GM18951 (cell line): ENCODE measurements at regions not wholly inside any gene's neighbourhood (a gene's known extent, or its start where the extent isn't known, plus 50 kb on each side); places are given as distances from the start of the nearest gene placed in this dataset.
"Not testable (repeated sequence)": the region's sequence is repeated elsewhere in the genome, so short reads cannot be mapped to it uniquely, and the experiment has no call there.

Experiments used
- POLR2A ChIP-seq: IDR thresholded peaks from 4 replicates; pipeline ENCODE4 v1.6.1; 2011; ENCODE audit warnings: mild to moderate bottlenecking; ENCODE audit not compliant: insufficient read length, insufficient read depth; ENCODE audit errors: extremely low read depth
- in situ Hi-C: fragments of 300-500 bp; cut with MboI; formaldehyde crosslinking; loops from one replicate; pipeline ENCODE4 v1.12.0; 2022; ENCODE audit warnings: low sequenced_read_pairs, mixed read lengths, inconsistent platforms; ENCODE audit not compliant: unreplicated experiment

DNA sequence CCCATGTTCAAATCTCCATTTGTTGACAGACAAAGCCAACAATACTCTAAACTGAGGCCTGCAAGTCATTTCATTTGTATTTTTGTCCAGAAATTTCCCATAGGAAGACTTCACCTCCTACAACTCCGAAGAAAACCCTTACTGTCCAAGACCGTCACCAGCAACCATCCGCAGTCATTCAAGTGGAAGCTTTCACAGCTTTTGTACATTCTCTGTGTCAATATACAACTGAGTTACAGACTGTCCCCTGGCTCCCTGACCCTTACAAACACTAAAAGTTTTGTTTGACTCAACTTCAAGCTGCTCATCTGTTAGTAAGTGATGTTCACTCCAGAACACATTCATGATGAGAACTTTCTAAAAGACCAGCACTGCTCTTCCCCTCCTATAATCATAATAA lies 210.1 kb downstream of the DEPDC1B start:
- in situ Hi-C loops: no loop called here
- TF ChIP-seq POLR2A: no peak

DNA sequence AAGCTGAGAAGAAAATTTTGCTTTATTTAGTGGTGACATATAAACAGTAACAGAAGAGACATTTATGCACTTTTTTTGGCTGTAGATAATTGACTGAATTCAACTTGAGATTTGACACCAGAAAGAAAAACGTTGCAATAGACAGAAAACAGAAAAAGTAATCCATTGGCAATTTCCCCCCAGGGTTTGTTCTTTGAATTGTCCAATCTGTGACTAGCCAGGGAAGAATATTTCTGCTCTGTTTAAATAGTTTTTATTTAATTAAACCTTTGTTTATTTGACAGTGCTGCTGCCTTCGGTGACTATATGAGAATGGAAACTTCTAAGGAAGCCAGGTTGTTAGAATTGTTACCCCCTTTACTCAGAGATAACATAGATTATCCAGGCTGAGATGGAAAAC lies 210.6 kb downstream of the DEPDC1B start:
- TF ChIP-seq POLR2A: no peak

DNA sequence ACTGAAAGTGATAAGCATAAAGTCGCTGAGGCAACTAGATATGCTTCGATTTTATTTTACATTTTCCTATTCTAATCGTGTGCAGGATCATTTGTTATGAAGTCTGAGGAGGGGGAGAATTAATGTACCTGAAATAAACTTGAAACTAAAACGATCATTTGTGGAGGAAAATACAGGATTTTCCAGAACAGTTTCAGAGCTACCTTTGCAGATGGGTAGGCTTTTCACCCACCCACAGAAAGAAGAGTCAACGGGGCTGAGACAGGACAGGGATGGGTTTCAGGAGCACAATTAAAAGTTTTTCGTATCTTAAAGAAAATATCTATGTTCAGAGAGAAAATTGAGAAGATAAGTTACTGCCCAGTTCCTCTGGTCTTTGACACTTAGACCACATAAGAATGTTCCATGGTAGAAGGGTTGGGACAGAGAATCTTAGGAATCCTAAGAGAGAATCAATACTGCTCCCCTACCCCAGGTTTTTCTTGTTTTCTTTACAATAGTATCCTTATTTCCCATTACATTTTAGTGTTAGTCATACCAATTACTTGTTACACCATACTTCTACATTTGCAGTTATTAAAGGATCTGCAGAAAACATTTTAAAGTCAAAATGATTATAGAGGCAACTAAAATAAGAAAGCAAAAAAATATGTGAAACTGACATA lies 211.4 kb downstream of the DEPDC1B start:
- in situ Hi-C loops: no loop called here
- no peak for TF ChIP-seq POLR2A

More for the DNA sequence above, 210.6 kb downstream of the DEPDC1B start:
- in situ Hi-C loops: no loop called here

DNA sequence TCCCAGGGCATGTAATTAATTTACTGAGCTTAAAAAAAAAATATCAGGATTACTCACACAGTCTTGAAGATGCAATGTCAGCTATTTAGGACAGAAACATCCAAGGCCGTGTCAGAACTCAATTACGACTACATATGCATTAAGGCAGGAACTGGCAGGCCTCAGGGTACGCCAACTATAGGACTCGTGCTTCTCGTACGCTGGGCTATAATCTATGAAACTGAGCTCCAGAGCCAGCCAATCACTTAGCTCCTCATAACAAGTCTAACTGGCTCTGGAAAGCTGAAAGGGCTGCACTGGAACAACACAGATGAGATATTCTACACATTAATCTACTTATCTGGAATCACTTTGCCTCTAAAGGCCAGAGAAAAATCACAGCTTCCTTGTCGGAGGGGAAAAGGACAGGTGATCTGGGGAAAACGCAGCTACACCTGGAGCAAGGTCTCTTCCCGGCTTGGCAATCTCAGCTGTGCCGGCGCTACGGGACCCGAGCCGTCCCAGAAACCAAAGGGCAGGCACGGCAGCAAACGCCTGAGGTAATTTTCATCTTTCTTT lies 212.0 kb downstream of the DEPDC1B start:
- in situ Hi-C loops: no loop called here
- no peak for TF ChIP-seq POLR2A

DNA sequence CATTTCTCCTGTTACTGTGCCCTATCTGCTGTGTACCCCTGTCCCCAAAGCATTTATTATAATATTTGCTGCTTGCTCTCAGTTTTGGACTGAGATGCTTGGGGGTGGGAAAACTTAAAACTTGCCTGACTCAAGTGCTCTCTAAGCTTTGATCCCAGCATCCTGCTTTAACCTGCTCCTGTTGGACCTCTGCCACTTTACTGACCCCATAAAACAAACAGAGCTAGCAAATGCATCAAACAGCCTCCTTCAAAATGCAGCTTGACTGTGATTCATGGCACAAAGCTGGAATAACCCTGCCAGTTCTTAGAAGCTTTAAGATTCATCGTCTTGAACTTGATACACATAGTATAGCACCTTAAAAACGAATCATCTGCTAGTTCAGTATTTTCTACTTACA lies 212.5 kb downstream of the DEPDC1B start:
- in situ Hi-C loops: no loop called here

DNA sequence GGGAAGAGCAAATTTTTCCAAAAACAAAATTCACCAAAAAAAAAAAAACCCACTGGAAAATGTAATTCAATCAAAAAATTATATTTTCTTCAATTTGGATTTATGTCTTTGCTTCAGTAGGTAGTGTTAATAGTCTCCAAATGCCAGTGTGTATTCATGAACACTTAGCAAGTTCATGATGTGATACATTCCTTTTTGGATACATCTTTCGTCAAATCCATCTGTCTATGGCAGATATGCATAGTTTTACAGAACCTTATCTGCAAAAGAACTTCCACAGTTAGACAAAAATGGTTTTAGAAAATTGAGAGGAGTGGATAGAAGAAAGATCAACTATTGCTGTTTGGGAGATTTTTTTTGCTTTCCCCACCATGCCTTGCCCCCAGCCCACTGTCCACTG lies 214.6 kb downstream of the DEPDC1B start:
- in situ Hi-C loops: no loop called here
- no peak for TF ChIP-seq POLR2A

More for the DNA sequence above, 212.5 kb downstream of the DEPDC1B start:
- no peak for TF ChIP-seq POLR2A

DNA sequence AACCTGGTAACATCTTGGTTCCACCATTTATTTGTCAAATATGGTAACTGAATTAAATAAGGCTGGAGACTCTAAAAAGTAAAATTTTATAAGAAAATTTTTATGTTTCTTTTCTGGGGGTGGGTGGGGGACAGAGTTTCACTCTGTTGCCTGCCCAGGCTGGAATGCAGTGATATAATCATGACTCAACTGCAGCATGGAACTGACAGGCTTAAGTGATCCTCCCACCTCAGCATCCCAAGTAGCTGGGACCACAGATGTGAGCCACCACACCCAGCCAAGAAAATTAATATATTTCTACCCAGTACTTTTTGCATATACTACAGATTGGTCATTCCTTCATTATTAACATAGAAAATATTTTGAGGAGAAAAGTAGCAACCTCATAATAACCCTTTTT lies 216.9 kb downstream of the DEPDC1B start:
- in situ Hi-C loops: no loop called here

DNA sequence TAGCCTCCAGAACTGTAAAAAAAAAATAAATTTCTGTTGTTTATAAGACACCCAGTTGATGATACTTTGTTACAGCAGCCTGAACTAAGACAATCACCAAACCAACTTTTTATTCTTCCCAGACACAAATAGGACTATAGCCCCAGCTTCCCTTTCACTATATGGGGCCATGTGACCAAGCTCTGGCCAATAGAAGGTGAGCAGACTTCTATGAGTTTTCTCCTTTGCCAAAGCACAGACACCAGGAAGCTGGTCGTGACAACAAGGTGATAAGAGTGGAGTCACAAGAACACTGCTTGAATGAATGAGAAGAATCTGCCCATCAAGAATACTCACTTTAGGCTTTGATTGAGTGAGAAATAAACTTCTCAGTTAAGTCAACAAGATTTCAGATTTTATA lies 217.7 kb downstream of the DEPDC1B start:
- in situ Hi-C loops: no loop called here
- TF ChIP-seq POLR2A: no peak

More for the DNA sequence above, 216.9 kb downstream of the DEPDC1B start:
- TF ChIP-seq POLR2A: no peak

DNA sequence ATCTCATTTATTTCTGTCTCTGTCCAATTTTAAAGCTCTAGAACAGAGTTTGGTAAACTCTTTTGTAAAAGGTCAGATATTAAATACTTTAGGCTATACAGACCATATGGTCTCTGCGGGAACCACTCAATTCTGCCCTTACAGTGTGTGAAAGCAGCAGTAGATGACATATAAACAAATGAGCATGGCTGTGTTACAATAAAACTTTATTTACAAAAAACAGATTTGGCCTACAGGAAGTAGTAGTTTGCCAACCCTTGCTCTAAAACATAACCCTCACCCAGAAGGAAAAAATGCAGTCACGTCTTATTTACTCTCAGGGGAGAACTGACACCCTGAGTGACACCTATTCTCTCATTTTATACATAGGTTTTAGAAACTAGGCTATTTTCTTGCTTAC lies 220.4 kb downstream of the DEPDC1B start:
- TF ChIP-seq POLR2A: no peak
- in situ Hi-C loops: no loop called here

DNA sequence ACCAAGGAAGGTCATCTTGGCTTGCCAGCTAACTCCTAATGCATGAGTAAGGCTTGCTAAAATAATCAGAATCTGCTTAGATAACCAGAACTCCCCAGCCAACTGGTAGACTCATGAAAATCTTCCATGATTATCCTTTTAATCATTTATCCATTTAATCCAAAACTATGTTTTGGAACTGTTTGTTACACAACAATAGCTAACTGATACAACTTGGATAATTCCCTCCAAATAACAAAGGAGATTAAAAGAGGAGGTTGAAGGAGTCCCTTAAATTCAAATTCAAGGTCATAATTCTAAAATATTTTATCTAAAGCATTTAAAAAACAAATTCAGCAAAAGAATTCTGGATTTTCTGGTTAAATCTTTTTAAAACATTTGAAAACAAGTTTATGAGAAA lies 222.1 kb downstream of the DEPDC1B start:
- in situ Hi-C loops: no loop called here
- TF ChIP-seq POLR2A: no peak

DNA sequence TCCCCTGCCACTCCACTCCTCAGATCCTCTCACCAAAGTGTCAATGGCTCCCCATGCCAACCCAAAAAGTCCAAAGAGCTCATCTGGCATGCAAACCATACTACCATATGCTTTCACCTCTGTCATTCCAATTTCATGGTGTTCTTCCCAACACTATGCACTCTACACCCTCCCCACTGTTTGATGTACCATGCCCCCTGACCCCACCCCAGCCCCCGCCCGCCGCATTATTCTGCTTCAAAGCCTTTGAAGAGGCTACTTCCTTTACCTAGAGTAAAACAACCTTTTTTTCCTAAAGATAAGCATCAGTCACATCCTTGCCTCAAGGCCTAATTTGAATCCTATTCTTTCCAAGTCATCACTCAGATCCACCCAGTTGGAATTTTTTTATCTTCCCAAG lies 226.3 kb downstream of the DEPDC1B start:
- no peak for TF ChIP-seq POLR2A
- in situ Hi-C loops: no loop called here

DNA sequence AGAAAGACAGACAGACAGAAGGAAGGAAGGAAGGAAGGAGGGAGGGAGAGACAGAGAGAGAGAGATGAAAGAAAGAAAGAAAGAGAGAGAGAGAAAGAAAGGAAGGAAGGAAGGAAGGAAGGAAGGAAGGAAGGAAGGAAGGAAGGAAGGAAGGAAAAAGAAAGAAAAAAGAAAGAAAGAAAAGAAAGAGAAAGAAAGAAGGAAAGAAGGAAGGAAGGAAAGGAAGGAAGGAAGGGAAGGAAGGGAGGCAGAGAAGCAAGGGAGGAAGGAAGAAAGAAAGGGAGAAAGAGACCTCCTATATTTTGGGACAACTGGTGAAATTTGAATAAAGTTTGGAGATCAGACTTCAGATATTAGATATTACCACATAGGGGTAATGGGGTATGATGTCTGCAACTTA lies 226.9 kb downstream of the DEPDC1B start:
- in situ Hi-C loops: not testable (repeated sequence)

DNA sequence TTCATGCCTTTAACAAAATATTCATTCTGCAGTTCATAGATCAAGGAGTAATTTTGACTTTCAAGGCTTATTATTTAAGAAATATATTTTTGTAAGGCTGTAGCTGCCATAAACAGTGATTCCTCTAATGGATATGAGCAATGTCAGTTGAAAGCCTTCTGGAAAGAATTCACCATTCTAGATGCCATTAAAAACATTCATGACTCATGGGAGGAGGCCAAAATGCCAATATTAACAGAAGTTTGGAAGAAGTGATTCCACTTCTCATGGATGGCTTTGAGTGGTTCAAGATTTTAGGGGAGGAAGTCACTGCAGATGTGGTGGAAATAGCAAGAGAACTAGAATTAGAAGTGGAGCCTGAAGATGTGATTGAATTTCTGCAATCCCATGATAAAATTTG lies 229.1 kb downstream of the DEPDC1B start:
- TF ChIP-seq POLR2A: no peak
- in situ Hi-C loops: no loop called here

DNA sequence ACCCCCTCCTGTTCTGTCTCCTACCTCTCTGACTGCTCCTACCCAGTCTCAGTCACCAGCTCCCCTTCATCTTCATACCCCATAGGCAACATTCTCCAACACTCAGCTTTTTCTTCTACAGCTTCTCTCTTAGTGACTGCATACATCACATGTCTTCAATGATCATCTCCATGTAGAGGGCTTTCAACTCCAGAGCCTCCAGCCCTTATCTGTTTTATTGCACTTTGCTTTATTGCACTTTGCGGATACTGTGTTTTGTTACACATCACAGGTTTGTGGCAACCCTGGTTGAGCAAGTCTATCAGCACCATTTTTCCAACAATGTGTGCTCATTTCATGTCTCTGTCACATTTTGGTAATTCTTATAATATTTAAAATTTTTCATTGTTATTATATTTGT lies 230.7 kb downstream of the DEPDC1B start:
- no peak for TF ChIP-seq POLR2A
- in situ Hi-C loops: no loop called here

DNA sequence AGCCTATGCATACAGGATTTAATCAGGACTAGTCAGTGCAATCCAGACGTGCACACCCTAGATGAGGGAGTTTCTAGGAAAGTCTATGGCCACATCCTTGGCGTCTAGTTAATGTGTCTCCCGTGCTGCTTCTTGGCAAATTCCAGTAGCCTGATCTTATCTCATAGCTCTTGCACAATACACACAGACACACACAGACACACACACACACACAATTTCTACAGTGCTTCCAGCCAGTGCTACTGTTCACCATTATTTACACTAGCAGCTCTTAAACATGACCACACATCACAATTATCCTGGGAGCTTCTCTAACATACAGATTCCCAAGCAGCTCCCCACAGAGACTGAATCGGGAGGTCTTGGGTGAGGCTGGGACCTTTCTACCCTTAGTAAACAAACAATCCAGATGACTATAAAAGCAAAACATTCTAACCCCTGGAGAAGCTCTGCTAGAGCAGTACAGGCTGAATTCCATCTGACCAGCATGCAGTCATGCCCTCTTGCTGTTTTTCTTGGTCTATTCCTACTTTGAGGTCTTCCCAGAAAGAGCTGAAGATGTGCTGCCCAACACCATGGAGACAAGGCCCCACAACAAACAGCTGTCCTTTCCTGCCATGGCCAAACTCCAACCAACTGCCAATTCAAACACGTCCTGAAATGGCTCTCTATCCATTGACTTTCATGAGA lies 236.6 kb downstream of the DEPDC1B start:
- TF ChIP-seq POLR2A: no peak
- in situ Hi-C loops: no loop called here

DNA sequence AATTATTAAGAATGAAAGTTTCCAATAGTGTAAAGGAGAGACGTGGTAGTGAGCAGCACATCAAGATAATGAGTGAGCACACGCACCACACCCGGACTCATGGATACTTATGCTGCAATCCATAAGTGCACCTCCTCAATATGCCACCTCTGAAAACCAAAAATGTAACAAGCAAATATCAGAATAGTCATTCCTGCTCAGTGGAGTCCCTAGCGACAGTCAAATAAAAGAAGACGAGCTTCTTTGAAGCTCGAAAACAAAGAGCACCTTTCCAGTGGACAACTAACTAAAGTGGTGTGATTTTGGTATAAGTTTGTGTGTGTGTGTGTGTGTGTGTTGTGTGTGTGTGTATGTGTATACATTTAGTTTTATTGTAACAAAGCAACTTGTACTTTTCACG lies 241.3 kb downstream of the DEPDC1B start:
- no peak for TF ChIP-seq POLR2A

More for the DNA sequence above, 241.3 kb downstream of the DEPDC1B start:
- in situ Hi-C loops: no loop called here
